NT2/D1 (cell line): ENCODE measurements at regions not wholly inside any gene's neighbourhood (a gene's known extent, or its start where the extent isn't known, plus 50 kb on each side); places are given as distances from the start of the nearest gene placed in this dataset.
"Not testable (repeated sequence)": the region's sequence is repeated elsewhere in the genome, so short reads cannot be mapped to it uniquely, and the experiment has no call there.

Source experiments
- SUZ12 ChIP-seq: IDR thresholded peaks from 2 replicates; pipeline ENCODE4 v1.6.1; 2011; ENCODE audit not compliant: insufficient read length, insufficient read depth; ENCODE audit errors: extremely low read depth
- YY1 ChIP-seq: IDR thresholded peaks from 2 replicates; pipeline ENCODE4 v1.6.1; 2011; ENCODE audit not compliant: insufficient read length, insufficient read depth
- ZNF274 ChIP-seq: IDR thresholded peaks from 2 replicates; pipeline ENCODE4 v1.6.1; 2011; ENCODE audit warnings: mild to moderate bottlenecking, low read depth, low read length

DNA sequence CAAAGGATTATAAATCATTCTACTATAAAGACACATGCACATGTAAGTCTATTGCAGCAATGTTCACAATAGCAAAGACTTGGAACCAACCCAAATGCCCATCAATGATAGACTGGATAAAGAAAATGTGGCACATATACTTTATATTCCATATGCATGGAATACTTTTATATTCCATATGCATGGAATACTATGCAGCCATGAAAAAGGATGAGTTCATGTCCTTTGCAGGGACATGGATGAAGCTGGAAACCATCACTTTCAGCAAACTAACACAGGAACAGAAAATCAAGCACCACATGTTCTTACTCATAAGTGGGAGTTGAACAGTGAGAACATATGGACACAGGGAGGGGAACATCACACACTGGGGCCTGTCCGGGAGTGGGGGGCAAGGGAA lies 130.3 kb upstream of the RSPO3 start:
- TF ChIP-seq YY1, ZNF274, SUZ12: not testable (repeated sequence)
